Adrenal gland (tissue), 9 donors: ENCODE measurements at regions not wholly inside any gene's neighbourhood (a gene's known extent, or its start where the extent isn't known, plus 50 kb on each side); places are given as distances from the start of the nearest gene placed in this dataset.

ENCODE experiments used
- DNase-seq, 7 donors: peaks; one replicate each; pipeline ENCODE4 v3.0.0-alpha.2; 2019 to 2020
- H3K27ac ChIP-seq, 5 donors: fragments of 200-600 bp; sonication (generic) in 4 of 5; 1 replicate in 3 of 5; 2 replicates in 2 of 5; pipeline versions ENCODE4 v1.5.1 to v1.8.0; 2016 to 2020; ENCODE audit warnings: mild to moderate bottlenecking in 1 of 5
- H3K27me3 ChIP-seq: fragments of 200-600 bp; 2 replicates; pipeline ENCODE4 v1.8.0; 2021
- H3K36me3 ChIP-seq, 2 donors: fragments of 200-600 bp; replicated peaks in 1 of 2; 1 replicate in 1 of 2; 2 replicates in 1 of 2; pipeline versions ENCODE4 v1.5.1 to v1.8.0; 2018 to 2022
- H3K4me1 ChIP-seq, 2 donors: fragments of 200-600 bp; replicated peaks in 1 of 2; 1 replicate in 1 of 2; 2 replicates in 1 of 2; pipeline versions ENCODE4 v1.5.1 to v1.8.0; 2018 to 2021
- H3K4me3 ChIP-seq, 4 donors: fragments of 200-600 bp; sonication (generic) in 3 of 4; one replicate each; pipeline ENCODE4 v1.5.1; 2016 to 2018
- H3K9me3 ChIP-seq, 3 donors: fragments of 200-600 bp; sonication (generic) in 1 of 3; replicated peaks in 1 of 3; 1 replicate in 2 of 3; 2 replicates in 1 of 3; pipeline versions ENCODE4 v1.5.1 to v1.8.0; 2016 to 2021
- POLR2A ChIP-seq, 2 donors: fragments of 450-650 bp; IDR thresholded peaks; one replicate each; pipeline ENCODE4 v1.6.1; 2017; ENCODE audit warnings: antibody characterized with exemption in 2 of 2, mild to moderate bottlenecking in 2 of 2, moderate library complexity in 1 of 2
- WGBS, 4 donors: extraction: QIAGEN DNeasy Blood & Tissue Kit in 2 of 4; methylation state at CpG; one replicate each; pipeline versions ENCODE4 v1.1.5 to v1.1.7; 2013 to 2017; 5-methylcytosine and 5-hydroxymethylcytosine counted together
- intact Hi-C, 2 donors: fragments of 100-400 bp; cut with DNase I; formaldehyde crosslinking; loops; one replicate each; pipeline versions ENCODE4 v1.14.1 to v1.15.0; 2022 to 2023
- TF ChIP-seq, protein P1 (sequence below), 6 experiments: fragments of 450-650 bp in 4 of 6; fragments of 200-600 bp in 2 of 6; sonication (generic) in 1 of 6; IDR thresholded peaks; 1 replicate in 5 of 6; 2 replicates in 1 of 6; pipeline versions ENCODE4 v1.5.1 to v1.8.0; 2016 to 2021; ENCODE audit warnings: antibody characterized with exemption in 6 of 6, mild to moderate bottlenecking in 2 of 6, moderate library complexity in 1 of 6
- donor health status: healthy with polysubstance abuse.
- donor health status: Bipolar disorder and iron deficiency.
- donor health status: DM: yes; HTN: yes; CAD: no.
- donor health status: DM: no; HTN: no; CAD: no.
- donor health status: DM: no; HTN: no; CAD: no.

DNA sequence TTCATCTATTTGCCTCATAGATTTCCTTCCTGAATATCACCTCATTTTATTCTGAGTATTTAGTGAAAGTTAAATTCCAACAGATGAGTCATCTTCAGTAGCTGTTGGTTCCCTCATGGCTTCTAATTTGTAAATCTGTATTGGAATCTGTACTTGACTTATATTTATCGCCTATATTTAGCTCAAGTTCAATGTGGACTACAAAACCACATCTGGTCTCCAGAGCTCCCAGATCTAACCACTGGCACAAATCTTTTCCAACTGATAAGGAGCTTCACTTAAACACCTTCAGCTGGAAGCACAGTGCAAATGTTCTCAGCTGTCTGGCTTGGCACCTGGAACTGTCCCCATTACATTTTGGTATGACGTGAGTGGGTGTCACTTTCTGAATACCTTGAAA, 82.8 kb upstream of the DSEL start:
- intact Hi-C loops = no loop called here
- peaks cover 4% of the 10 kb centered on the region for H3K27me3 ChIP-seq
- no peaks in the 10 kb centered on the region for H3K36me3 ChIP-seq
- DNase-seq = no peak
- H3K27ac ChIP-seq = no peak overlapping the region
- TF ChIP-seq, protein P1, sequence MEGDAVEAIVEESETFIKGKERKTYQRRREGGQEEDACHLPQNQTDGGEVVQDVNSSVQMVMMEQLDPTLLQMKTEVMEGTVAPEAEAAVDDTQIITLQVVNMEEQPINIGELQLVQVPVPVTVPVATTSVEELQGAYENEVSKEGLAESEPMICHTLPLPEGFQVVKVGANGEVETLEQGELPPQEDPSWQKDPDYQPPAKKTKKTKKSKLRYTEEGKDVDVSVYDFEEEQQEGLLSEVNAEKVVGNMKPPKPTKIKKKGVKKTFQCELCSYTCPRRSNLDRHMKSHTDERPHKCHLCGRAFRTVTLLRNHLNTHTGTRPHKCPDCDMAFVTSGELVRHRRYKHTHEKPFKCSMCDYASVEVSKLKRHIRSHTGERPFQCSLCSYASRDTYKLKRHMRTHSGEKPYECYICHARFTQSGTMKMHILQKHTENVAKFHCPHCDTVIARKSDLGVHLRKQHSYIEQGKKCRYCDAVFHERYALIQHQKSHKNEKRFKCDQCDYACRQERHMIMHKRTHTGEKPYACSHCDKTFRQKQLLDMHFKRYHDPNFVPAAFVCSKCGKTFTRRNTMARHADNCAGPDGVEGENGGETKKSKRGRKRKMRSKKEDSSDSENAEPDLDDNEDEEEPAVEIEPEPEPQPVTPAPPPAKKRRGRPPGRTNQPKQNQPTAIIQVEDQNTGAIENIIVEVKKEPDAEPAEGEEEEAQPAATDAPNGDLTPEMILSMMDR (IDR thresholded peaks at IDR 0.05) = no peak
- no peak for TF ChIP-seq POLR2A (IDR thresholded peaks at IDR 0.05)
- H3K4me1 ChIP-seq = no peaks in the 10 kb centered on the region
- H3K4me3 ChIP-seq = no peak overlapping the region
- peaks cover 0 to 6% (median 0%) of the 10 kb centered on the region in 3 donors for H3K9me3 ChIP-seq
- 65 to 77% (median 70%) methylated on average over 2 of the region's 2 CpGs for WGBS, 4 donors

DNA sequence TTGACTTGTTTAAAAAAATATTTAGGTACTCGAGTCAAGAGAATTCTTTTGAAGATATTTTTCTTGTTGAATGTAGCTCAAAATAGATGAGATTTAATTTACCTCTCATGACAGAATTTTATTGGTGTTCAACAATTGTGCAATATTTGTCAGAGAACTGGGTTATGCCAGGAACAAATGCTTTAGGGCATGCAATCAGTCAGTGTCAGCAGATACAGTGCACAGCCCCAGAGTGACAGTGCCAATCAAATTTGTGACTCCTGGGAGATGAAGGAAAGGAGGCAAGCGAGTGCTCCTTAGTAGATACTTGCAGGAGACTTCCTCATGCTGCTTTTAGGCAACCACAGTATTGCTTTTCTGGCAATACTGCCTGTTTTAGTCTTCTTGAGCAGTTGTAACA, 81.2 kb upstream of the DSEL start:
- 52 to 71% (median 61%) methylated on average over 2 of the region's 2 CpGs for WGBS, 4 donors
- intact Hi-C loops = no loop called here
- no peak for DNase-seq

DNA sequence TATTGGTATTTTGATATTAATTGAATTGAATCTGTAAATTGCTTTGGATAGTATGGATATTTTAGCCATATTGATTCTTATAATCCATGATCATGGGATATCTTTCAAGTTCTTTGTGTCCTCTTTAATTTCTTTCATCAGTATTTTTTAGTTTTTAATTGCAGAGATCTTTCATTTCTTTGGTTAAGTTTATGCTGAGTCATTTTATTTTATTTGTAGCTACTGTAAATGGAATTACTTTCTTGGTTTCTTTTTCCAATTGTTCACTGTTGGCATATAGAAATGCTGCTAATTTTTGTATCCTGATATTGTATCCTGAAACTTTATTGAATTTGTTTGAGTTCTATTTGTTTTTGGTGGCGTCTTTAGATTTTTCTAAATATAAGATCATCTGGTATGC, 79.5 kb upstream of the DSEL start:
- no peak for DNase-seq
- intact Hi-C loops = no loop called here
- H3K4me1 ChIP-seq = no peaks in the 10 kb centered on the region
- peaks cover 4% of the 10 kb centered on the region for H3K27me3 ChIP-seq
- H3K4me3 ChIP-seq = no peak overlapping the region
- no peaks in the 10 kb centered on the region for H3K36me3 ChIP-seq
- TF ChIP-seq, protein P1 (IDR thresholded peaks at IDR 0.05) = no peak
- no peak for TF ChIP-seq POLR2A (IDR thresholded peaks at IDR 0.05)
- no peak overlapping the region for H3K27ac ChIP-seq
- 84 to 98% (median 93%) methylated on average over 1 of the region's 1 CpG for WGBS, 4 donors
- H3K9me3 ChIP-seq = peaks cover 0 to 6% (median 0%) of the 10 kb centered on the region in 3 donors

More for the DNA sequence above, 81.2 kb upstream of the DSEL start:
- Histone ChIP-seq H3K4me3 (no peak overlapping the region), H3K4me1 (no peaks in the 10 kb centered on the region), H3K36me3 (no peaks in the 10 kb centered on the region), H3K27ac (no peak overlapping the region), H3K9me3 (peaks cover 0 to 6% (median 0%) of the 10 kb centered on the region in 3 donors), H3K27me3 (peaks cover 4% of the 10 kb centered on the region)
- TF ChIP-seq, protein P1 (IDR thresholded peaks at IDR 0.05) = no peak
- TF ChIP-seq POLR2A (IDR thresholded peaks at IDR 0.05) = no peak

DNA sequence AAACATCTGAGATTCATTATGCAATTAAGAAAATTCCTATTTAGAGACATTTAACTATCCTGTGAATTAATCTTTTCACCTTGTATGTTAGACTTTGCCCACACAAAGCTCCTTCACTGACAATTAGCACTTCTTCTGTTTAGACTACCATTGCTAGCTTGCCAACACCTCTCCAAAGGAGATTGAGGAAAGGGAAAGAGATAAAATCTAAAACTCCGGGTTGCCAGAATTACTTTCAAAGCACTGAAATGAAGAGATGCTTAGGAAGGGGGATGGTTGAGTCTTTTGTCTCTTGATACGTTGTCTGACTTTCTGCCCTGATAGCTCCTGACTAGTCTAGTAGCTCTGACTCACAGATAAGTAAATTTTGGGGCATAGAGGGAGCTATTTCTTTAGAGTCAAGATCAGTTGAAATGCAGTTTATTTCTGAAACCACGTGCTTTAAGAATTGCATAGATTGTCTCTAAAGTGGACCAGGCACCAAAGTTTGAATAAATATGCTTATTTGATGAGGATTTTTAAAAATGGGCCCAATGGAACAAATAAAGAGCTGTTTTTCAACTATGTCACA, 74.1 kb upstream of the DSEL start:
- H3K4me1 ChIP-seq = no peaks in the 10 kb centered on the region
- H3K27me3 ChIP-seq = no peaks in the 10 kb centered on the region
- TF ChIP-seq POLR2A (IDR thresholded peaks at IDR 0.05) = no peak
- TF ChIP-seq, protein P1 (IDR thresholded peaks at IDR 0.05) = no peak
- H3K4me3 ChIP-seq = no peak overlapping the region
- H3K27ac ChIP-seq = no peak overlapping the region
- no peak for DNase-seq
- intact Hi-C loops = no loop called here
- H3K36me3 ChIP-seq = no peaks in the 10 kb centered on the region
- no peaks in the 10 kb centered on the region for H3K9me3 ChIP-seq
- WGBS, 4 donors = 15 to 35% (median 29%) methylated on average over 3 of the region's 3 CpGs
